NCI-H1694 (cell line): ENCODE measurements at regions not wholly inside any gene's neighbourhood (a gene's known extent, or its start where the extent isn't known, plus 50 kb on each side); places are given as distances from the start of the nearest gene placed in this dataset.

Experiments used
- DNase-seq: peaks from one replicate; lab custom pipeline; 2025; lab: John Stamatoyannopoulos, UW

DNA sequence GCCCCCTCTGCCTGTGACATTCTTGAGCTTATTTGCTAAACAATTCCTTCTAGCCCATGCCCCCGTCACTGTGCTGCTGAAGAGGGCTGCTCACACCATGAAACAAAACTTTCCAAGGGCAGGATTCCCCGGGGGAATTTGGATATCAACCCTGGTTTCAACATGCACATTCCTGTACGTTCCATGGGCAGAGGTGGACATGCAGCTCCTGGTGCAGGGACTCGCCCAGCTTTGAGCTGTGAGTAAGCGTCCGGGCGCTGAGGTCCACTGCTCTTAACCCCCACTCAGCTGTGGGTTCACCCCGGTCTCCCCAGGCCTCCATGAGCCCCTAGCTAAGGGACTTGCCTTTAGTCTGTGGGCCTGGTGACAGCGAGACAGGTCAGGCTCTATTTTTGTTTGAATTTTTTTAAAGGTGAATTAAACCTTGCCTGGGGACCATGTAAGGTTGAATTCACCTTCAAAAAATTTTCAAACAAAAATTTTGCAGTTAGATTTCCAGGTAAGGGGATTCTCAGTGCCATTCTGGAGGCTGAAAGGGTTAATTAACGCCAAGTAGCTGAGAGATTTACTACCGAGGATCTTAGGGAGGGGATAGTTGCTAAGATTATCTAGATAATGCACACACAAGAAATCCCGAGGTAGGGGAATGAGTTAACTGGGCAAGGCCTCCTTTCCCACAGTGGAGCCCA, 70.3 kb upstream of the SLC22A23 start:
- no peak for DNase-seq

DNA sequence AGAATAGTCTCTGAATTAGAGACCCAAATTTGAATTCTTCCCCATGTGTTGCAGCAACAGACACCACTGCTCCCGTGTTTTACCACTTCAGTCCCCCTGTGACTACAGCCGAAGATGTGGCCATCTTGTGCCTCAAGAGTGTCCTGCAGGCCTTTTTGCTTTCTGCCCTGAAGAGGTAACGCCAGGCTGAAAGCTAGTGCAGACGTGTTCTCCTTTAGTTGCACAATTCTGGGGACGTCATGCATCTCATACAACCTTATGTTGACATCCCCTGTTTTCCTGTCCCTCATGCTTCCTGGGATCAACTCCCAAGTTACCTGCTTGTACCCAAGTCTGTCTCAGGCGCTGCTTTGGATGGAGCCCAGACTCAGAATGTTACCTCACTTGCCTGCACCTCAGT, 69.1 kb upstream of the SLC22A23 start:
- no peak for DNase-seq

DNA sequence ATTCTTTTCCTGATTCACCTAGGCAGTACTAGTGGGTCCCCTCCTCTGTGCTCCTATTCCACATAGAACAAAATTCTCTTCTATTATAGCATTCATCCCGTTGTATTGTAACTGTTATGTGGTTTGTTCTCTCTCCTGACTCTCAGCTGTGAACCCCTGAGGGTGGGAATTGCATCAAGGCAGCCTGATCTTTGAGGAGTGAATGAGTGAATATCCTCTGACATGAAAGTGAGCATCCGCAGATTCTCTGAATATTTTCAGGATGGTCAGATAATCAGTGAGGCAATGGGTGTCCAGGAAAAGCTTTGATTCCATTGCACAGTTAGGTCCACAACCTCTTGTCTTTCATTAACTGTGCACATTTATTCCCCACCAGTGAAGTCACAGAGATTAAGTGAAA, 67.6 kb upstream of the SLC22A23 start:
- no peak for DNase-seq

DNA sequence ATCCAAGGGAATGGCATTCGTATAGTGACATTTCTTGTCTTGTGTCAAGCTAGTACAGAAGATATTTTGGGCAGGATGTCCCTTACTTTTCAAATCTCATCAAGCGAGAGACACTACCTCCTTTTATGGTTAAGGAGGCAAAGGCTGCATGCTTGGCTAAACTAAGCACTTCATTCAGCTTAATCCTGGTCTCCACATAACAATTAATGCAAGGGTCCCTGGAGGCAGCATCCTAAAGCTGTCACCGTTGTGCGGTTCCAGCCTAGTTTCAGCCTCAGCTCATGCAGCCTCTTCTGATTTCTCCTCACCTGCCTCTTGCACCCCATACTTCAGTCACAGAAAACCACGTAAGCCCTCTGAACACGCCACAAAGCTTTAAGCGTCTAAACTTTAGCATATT, 67.1 kb upstream of the SLC22A23 start:
- DNase-seq: no peak

DNA sequence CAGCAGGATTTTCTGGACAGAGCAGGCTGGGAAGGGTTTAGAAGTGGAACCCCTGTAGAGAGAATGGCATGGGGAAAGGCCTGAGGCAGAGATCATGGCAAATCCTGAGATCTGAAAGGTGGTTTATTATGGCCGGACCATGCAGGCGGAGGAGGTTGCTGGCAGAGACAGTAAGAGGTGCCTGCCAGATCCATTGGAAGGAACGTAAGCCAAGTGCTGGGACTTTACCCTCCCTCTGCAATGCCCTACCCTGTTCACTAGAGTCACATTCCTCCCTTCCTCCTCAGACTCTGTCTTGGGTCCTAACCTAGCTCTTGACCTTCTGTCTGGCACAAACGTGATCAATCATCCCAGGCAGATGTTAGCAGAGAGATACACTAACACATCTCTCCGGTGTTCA, 66.4 kb upstream of the SLC22A23 start:
- no peak for DNase-seq

DNA sequence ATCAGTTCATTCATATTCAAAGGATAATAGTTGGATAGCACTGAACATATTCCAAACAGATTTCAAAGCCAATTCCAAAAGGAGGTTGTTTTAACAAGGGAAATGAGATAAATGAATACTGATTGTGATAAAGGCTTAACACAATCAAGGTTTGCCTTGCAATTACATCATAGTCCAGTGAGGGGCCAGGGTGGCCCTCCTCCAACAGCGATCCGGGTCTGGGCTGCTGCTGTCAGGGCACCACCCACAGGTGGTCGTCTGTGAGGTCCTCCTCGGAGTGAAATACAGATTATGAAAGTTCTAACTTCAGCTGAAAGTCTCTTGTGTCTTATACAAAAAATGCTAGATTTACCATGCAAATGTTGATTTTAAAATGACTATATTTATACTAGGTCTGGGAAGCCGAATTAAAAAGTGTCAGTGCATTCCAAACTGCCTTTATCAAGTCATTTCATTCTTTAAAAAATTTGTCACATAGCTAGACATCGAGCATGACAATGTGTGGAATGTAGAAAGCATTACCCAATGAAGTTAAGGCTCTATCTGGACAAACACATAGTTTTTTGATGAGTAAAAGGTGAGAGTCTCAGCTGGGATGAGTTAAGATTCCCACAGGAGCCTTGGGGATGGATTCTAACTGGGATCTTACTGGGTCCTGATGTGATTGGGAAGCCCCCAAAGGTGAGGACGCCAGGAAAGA, 65.9 kb upstream of the SLC22A23 start:
- no peak for DNase-seq

DNA sequence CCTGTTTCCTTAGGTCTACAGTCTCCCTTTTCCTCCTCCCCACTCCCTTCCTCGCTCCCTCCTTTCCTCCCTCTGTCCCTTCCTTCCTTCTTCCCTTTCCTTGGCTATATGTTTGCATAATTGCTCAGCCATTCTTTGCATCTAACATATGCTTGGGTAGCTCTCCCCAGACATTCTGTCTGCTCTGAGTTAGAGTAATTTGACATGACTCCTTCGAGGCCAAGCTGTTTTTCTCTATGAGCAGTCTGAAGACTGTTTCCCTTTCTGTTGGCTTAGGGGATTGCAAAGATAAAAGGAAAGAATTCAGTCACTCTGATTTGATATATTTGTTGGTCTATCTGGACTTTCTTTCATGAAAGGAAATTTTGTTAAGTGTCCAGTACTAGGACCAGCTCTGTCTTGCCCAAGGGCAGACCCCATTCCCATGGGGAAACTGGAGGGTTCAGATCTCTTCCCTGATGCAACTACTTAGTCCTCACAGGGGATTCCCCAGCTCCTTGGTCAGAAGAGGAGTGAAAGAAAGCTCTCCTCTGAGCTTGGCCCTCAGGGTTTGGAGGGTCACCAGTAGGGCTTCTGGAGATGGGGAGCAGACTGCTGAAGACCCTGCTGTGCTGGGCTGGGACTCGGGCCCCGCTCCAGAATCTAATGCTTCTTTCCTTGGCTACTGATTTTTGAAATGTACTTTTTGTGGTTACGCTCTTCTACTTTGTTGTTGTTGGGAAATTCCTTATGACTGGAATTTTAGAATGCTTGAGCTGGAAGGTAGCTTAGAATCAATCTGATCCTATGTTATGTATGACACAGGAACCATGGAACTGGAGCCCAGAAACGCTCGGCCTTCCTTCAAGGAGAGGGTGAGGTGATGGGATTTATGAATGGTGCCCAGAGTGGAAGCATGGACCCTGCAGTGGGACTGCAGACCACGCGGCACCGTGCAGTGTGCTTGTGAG, 63.7 kb upstream of the SLC22A23 start:
- no peak for DNase-seq

DNA sequence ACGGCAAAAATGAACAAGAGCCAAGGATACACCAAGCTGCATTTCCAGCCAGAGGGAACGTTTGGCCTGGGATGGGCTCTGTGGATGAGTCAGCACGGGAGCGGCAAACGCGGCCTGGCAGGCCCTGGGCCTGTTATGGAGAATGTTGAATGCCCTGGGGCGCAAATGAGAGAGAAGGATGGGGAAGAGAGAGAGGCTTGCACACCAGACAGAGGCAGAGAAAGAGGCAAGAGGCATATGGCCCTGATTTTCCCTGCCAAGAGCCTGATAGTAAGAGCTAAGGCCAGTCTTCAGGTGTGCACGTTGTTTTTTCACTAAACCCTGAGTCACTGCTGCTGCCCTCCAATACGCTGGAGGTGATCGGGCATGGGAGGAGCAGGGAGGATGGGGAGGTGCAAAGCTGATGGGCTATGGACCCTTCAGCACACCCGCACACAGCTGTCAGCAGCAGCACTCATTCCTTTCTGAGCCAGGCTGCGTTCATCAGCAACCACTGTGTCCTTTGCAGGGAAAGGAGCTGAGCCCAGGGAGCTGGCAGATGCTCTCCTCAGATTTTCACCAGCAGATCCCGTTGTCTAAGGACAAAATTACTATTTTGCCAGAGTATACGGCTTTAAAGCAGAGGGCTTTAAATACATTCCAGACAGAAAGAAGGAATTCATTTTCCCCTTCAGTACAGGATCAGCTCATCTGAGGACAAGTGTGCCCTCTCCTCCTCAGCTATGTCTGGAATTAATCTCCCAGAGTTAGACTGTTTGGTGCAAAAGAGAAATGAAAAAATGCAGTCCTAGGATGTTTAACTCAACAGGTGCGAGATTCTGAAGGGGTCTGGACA, 61.7 kb upstream of the SLC22A23 start:
- peak; percentile 45 for DNase-seq

DNA sequence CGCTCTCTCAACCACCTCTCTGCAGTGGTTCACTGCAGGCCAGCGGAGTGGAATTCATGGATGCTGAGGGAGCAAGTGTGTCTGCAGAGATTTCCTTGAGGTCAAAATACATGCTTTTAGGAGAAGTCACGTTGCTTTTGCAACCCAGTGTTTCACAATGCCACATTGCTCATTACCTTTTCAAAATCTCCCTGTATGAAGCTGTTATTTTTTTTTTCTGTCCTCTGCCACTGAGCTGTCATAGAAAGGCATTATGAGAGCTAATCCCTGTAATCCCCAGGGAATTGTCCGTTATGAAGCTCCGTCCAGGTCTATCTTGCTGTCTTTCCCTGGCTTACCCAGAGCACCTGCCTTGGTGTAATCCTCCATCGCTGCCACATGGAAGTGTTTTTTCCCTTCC, 60.5 kb upstream of the SLC22A23 start:
- no peak for DNase-seq

DNA sequence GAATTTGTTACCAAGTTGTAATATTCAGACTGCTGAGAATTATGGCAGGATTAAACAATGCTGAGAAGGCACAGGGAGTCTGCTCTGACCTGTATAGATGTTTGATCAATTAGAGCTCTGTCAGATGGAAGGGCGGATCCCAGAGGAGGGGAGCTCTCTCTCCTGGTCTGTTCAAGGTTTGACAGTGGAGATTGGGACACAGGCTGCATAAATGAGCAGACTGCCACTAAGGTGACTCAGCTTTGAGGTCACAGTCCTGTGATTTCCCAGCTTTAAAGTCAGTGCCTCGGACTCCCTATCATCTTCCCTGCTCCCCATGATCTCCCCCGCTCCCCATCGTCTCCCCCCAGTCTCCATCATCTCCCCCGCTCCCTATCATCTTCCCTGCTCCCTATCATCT, 59.2 kb upstream of the SLC22A23 start:
- peak; percentile 4 for DNase-seq

DNA sequence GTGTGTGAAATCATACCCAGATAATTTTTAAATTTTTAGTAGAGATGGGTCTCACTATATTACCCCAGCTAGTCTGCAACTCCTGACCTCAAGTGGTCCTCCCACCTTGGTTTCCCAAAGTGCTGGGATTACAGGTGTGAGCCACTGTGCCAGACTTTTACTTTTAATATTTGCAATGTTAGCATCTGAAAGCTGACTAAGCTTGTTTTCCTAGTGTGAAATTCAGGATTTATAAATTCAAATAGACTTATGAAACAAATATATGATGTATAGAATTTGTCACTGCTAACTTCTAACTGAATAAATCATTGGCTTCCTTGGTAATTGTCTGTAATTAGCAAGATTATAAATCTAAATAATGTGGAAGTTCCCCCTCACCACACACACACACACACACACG, 58.8 kb upstream of the SLC22A23 start:
- no peak for DNase-seq

DNA sequence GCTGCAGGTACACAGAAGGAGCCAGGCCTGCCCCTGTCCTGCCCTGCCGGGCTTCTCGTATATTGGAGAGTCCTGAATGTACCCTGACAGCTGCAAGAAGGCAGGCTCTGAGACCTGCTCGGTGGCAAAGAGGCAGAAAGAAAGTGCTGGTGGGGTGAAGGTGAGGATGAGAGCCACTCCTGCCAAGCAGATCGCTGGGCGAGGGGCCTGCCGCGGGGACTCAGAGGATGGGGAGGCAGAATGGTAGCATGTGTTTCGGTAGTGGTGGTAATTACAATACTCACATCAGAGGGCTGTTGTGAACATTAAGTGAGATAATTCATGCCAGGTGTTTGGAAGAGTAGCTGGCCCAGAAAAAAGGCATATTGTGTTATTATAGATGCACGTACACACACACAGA, 56.6 kb upstream of the SLC22A23 start:
- DNase-seq: no peak

DNA sequence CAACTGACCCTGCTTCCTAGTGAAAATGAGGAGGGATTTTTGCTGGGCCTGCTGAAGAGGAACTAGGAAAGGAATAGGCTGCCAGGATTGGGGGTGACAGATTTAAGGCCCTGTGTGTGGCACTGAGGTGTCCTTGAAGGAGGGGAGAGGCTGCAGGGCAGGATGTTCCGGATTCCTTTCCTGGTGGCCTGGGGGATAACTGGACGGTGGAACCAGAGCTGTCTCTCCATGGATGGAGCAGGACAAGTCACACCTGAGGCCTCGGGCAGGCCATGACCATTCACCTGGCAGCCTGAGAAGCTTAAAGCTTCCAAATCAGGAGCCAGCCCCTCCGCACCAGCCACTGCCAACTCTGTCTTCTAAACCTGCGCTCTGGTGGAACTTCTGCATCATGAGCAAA, 56.0 kb upstream of the SLC22A23 start:
- DNase-seq: no peak

DNA sequence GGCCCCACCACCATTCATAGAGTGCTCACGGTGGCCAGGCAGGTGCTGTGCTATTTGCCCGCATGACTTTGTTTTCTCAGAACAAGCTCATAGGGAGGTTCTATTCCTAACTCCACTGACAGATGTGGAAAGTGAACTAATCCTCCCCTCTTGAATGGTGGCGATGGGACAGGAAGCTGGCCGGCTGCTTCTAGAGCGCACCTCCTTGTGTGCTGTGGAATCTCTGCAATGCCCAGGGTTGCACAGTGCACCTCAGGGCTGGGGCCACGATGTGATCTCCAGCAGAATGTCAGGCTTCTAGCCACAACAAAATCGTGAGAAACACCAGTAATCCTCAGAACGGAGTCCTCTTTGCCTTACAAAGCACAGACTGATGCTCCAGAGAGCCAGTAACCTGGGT, 53.8 kb upstream of the SLC22A23 start:
- no peak for DNase-seq

DNA sequence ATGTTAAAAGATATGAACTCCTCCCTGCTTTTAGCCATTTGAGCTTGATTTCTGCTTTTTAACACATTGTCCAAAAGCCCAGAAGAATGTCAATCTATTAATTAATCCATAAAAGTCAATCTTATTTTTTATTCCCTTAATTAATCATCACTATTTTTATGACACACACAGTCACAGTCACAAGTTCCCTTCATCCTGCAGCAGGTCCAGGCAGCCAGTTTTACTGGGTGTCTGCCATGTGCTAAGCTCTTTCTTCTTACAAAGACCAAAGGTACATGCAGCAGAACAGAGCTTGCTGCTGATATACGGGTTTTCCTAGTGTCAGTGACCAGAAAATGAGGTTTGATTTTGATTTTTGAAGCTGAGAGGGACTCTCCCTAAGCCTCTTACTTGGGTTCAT, 53.3 kb upstream of the SLC22A23 start:
- no peak for DNase-seq

DNA sequence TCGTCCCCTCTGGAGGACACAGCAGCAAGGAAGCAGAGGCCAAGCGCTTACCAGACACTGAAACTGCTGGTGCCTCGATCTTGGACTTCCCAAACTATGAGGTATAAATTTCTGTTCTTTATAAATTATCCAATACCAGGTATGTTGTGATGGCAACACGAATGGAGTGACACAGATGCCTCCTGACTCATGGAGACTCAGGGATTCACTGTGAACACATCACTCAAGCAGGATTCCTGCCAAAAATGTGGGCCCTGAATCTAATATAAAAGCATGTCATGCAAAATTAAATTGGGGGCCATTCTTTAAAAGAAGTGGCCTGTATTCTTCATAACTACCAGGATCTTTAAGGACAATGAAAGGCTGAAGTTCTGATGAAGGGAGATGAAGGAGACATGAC, 52.5 kb upstream of the SLC22A23 start:
- no peak for DNase-seq

DNA sequence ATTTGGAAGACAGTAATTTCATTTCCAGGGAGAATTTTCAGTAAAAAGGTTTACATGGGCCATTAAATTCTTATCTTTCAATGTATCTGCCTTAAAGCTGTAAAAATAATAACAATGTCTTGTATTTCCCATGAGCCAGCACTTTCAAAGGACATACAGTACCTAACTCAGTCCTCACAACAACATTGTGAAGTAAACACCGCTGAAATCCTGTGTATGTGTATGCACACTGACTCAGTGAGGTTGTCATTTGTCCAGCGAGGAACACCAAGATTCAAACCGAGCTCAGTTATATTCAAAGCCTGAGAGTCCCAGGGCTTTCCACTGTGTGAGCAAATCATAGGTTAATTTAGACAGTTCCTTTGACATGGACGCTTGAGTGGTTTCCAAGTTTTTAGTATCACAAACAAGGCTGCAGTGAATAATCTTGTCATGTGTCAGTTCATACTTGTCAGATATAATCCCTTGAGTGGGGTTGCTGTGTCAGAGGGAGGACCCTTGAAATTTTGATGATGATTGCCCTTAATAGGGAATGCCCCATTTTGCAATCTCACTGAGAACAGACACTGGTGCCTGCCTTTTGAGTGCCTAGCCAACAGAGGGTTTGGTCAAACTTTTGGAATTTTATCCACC, 50.0 kb upstream of the SLC22A23 start:
- DNase-seq: no peak
